ENCODE measurements at regions not wholly inside any gene's neighbourhood (a gene's known extent, or its start where the extent isn't known, plus 50 kb on each side); places are given as distances from the start of the nearest gene placed in this dataset.

DNA sequence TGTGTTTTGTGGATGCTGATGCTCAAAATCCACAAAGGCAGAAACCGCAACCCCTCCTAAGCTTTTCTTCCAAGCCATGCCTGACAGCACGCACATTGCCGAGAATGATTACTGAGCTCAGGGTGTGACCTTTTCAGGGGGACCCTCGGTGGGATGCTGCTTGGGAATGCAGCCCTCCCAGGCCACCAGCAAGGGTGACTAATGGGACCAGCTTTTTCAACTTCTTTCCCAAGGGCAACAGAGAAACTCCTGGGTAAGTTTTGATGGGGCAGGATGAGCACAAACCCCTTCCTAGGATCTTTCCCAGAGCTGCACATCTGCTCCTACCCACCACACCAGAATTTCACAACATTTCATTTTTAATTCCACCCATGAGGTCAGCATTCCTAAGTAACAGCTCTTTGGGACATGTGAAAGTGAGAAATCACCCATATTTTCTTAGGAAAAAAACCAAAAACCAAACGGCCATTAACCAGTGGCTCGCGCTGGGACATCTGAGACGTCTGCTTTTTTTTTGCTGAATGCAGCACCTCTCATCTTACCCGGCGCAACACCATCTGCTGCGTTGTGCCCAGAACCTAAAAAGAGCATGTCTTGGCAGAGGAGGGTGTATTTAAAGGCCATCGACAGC lies 119.0 kb downstream of the ARL4C start:
- TF ChIP-seq, protein P1, sequence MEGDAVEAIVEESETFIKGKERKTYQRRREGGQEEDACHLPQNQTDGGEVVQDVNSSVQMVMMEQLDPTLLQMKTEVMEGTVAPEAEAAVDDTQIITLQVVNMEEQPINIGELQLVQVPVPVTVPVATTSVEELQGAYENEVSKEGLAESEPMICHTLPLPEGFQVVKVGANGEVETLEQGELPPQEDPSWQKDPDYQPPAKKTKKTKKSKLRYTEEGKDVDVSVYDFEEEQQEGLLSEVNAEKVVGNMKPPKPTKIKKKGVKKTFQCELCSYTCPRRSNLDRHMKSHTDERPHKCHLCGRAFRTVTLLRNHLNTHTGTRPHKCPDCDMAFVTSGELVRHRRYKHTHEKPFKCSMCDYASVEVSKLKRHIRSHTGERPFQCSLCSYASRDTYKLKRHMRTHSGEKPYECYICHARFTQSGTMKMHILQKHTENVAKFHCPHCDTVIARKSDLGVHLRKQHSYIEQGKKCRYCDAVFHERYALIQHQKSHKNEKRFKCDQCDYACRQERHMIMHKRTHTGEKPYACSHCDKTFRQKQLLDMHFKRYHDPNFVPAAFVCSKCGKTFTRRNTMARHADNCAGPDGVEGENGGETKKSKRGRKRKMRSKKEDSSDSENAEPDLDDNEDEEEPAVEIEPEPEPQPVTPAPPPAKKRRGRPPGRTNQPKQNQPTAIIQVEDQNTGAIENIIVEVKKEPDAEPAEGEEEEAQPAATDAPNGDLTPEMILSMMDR (IDR thresholded peaks at IDR 0.05; ENCODE audit: control insufficient read depth, extremely low read depth, insufficient read depth), result no peak
- no peak overlapping the region for H3K4me3 ChIP-seq (ENCODE audit: low read depth, low read length)
- no peak for DNase-seq (ENCODE audit: low read depth)

DNA sequence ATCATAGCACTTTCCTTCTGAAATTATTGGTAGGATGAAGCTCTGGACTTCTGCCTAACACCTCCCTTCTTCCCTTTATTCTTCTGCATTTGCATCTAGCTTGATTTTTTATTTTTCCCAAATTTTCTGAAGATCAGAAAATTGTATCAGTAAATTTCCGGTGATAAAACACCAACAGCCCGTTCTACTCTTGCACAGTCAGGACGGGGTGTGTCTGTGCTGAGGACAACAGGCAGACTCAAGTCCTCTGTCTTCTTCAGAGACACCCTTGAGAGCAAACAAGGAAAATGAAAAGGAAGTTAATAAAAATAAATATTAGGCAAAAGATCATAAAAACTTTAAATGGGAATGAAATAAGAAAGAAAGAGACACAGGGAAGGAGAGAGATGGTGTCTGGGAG lies 120.7 kb downstream of the ARL4C start:
- H3K4me3 ChIP-seq (ENCODE audit: low read depth, low read length), result no peak overlapping the region
- no peak for DNase-seq (ENCODE audit: low read depth)
- TF ChIP-seq, protein P1 (IDR thresholded peaks at IDR 0.05; ENCODE audit: control insufficient read depth, extremely low read depth, insufficient read depth), result no peak

DNA sequence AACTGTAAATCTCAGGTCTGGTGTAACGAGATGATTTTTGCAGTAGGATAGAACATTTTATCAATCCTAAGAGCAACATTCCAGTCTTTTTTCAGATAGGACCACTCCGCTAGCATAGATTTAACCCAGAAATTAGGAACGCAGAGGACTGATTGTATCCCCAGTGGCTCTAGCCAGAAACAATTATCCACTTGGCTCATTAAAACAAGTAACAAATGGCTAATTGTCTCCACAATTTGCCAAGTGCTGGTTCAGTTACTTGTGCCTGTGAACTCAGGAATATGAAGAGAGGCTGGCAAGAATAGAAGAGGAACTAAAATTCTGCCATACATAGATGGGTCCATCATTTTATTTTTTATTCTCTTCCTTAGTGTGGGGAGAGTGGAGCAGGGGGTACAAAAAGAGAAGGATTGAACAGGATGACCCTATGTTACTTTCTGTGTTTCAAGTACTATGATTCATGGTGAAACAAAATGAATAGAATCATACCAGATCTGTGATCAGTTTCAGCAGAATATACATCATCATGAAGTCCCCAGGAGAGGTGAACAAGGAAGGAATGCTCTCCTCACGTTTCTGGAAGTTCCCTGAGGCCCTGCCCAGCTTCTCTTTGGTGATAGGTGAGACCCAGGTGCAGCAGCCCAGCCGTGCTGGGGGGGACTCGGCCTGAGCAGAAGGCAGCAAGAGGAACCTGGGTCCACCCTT lies 121.6 kb downstream of the ARL4C start:
- DNase-seq (ENCODE audit: low read depth), result no peak
- H3K4me3 ChIP-seq (ENCODE audit: low read depth, low read length), result no peak overlapping the region
- TF ChIP-seq, protein P1 (IDR thresholded peaks at IDR 0.05; ENCODE audit: control insufficient read depth, extremely low read depth, insufficient read depth), result no peak

DNA sequence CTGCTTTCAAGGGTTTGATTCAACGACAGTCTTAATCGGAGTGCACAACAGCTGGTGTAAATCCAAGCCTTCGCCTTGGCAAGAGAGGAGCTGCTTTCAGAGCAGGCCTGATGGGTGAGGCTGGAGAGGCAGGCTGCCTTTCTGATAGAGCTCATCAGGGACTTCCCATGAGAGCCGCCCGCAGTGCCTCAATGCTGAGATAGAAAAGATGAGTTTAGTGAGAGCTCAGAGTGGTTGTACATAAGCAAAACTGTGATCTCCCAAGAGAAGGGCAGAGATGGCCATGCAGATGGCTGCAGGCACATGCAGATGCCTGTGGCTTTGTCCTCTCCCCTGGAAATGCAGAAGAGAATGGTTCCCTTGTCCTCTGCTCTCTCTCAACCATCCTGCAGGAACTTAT lies 122.1 kb downstream of the ARL4C start:
- TF ChIP-seq, protein P1 (IDR thresholded peaks at IDR 0.05; ENCODE audit: control insufficient read depth, extremely low read depth, insufficient read depth), result no peak
- no peak overlapping the region for H3K4me3 ChIP-seq (ENCODE audit: low read depth, low read length)
- no peak for DNase-seq (ENCODE audit: low read depth)

DNA sequence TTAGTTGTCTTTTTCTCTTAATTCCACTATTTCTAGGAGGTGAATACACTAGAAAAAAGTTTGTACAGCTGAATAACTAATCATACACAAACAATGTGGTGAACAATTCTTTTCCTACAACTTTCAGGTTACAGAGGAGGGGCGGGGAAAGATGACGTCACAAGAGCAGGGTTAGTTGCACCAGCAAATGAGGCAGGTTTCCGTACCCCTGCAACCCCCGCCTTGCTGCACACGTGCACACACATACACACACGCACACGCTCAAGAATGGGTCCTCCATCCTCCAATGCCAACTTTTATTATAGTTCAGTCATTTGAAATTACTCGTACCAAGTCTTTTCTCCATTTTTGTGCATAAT lies 122.8 kb downstream of the ARL4C start:
- TF ChIP-seq, protein P1 (IDR thresholded peaks at IDR 0.05; ENCODE audit: control insufficient read depth, extremely low read depth, insufficient read depth), result no peak
- H3K4me3 ChIP-seq (ENCODE audit: low read depth, low read length), result no peak overlapping the region

DNA sequence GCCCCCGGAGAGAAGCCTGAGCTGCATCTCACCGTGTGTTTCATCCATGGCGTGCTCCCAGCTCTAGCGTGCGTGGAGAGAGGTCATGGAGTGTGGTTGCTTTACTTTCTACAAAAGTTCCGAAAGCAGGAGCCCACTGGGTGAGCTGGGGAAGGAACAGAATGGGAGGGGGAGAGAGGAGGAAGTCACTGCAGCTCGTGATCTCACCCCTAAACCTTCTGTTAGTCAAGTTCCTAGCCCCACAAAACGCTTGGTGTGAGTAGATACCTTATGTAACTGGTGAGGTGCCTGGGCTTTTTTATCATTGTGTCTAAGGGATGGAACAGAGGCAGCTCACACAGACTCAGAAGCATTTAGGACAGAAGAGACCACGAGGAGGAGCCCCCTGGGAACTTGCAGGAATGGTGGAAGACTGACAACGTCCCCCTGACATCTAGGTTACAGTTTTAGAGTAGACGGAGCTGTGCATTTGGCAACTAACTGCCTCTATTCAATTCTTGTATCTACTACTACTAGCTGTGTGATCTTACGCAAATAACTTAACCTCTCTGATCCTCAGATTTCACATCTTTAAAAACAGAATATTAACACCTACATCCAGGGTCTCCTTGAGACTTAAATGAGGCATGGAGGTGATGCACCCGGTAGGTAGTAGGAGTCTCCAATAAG lies 123.3 kb downstream of the ARL4C start:
- DNase-seq (ENCODE audit: low read depth), result no peak
- TF ChIP-seq, protein P1 (IDR thresholded peaks at IDR 0.05; ENCODE audit: control insufficient read depth, extremely low read depth, insufficient read depth), result no peak
- no peak overlapping the region for H3K4me3 ChIP-seq (ENCODE audit: low read depth, low read length)

More for the DNA sequence above, 122.8 kb downstream of the ARL4C start:
- DNase-seq (ENCODE audit: low read depth), result no peak

All from LNCaP clone FGC (cell line).